Fibroblast of skin of left biceps (primary cell): ENCODE measurements at regions not wholly inside any gene's neighbourhood (a gene's known extent, or its start where the extent isn't known, plus 50 kb on each side); places are given as distances from the start of the nearest gene placed in this dataset.

Experiments
- DNase-seq, 2 experiments: peaks; one replicate each; pipeline ENCODE4 v3.0.0-alpha.2; 2013; ENCODE audit warnings: low read depth in 2 of 2

- DNase-seq, result no peak
Measured at GRCh38 chr7:35339811-35340210, 85.9 kb upstream of the TBX20 start.

- no peak for DNase-seq
Measured at GRCh38 chr7:35336444-35336843, 82.5 kb upstream of the TBX20 start.

- no peak for DNase-seq
Measured at GRCh38 chr7:35334506-35334905, 80.6 kb upstream of the TBX20 start.

- no peak for DNase-seq
Measured at GRCh38 chr7:35333265-35333664, 79.4 kb upstream of the TBX20 start.

- DNase-seq, result no peak
Measured at GRCh38 chr7:35331730-35332678, 78.1 kb upstream of the TBX20 start.

- no peak for DNase-seq
Measured at GRCh38 chr7:35329026-35329425, 75.1 kb upstream of the TBX20 start.

GRCh38 chr7:35319606-35320005, 65.7 kb upstream of the TBX20 start:
- DNase-seq, result no peak

GRCh38 chr7:35316549-35316948, 62.6 kb upstream of the TBX20 start:
- no peak for DNase-seq

- no peak for DNase-seq
Measured at GRCh38 chr7:35315517-35315916, 61.6 kb upstream of the TBX20 start.

GRCh38 chr7:35314354-35314753, 60.5 kb upstream of the TBX20 start:
- DNase-seq, result no peak

- DNase-seq, result no peak
Measured at GRCh38 chr7:35313575-35313974, 59.7 kb upstream of the TBX20 start.
